Endodermal cell (in vitro differentiated cells): ENCODE measurements at regions not wholly inside any gene's neighbourhood (a gene's known extent, or its start where the extent isn't known, plus 50 kb on each side); places are given as distances from the start of the nearest gene placed in this dataset.

Experiments used
- DNase-seq: peaks from one replicate; pipeline ENCODE4 v3.0.0-alpha.2; 2017
- H3K27ac ChIP-seq: 2 replicates; pipeline ENCODE4 v1.5.1; 2013; ENCODE audit warnings: mild to moderate bottlenecking, low read depth, low read length, moderate library complexity
- H3K27me3 ChIP-seq: 2 replicates; pipeline ENCODE4 v1.6.1; 2013; ENCODE audit warnings: mild to moderate bottlenecking, low read length, moderate library complexity; ENCODE audit not compliant: insufficient read depth, control insufficient read depth, poor library complexity, severe bottlenecking
- H3K36me3 ChIP-seq: 2 replicates; pipeline ENCODE4 v1.7.0; 2013; ENCODE audit warnings: mild to moderate bottlenecking, low read length, moderate library complexity; ENCODE audit not compliant: control insufficient read depth, insufficient read depth
- H3K4me1 ChIP-seq: one replicate; pipeline ENCODE4 v1.7.0; 2013; ENCODE audit warnings: low read length; ENCODE audit not compliant: control insufficient read depth, insufficient read depth
- H3K4me3 ChIP-seq: 2 replicates; pipeline ENCODE4 v1.5.1; 2013; ENCODE audit warnings: mild to moderate bottlenecking, low read length, moderate library complexity
- H3K9ac ChIP-seq: 2 replicates; pipeline ENCODE4 v1.6.1; 2013; ENCODE audit warnings: mild to moderate bottlenecking, low read length, moderate library complexity; ENCODE audit not compliant: poor library complexity, severe bottlenecking; ENCODE audit errors: extremely low read depth
- H3K9me3 ChIP-seq: 2 replicates; pipeline ENCODE4 v1.6.1; 2013; ENCODE audit warnings: mild to moderate bottlenecking, low read length, moderate library complexity; ENCODE audit not compliant: control insufficient read depth
- H3K27ac Mint-ChIP-seq: 2 replicates; pipeline ENCODE4 v1.8.0; 2020; ENCODE audit warnings: mixed read lengths
- H3K27me3 Mint-ChIP-seq: 2 replicates; pipeline ENCODE4 v1.8.0; 2021; ENCODE audit warnings: mild to moderate bottlenecking, mixed read lengths; ENCODE audit not compliant: insufficient read depth
- H3K36me3 Mint-ChIP-seq: 2 replicates; pipeline ENCODE4 v1.8.0; 2020; ENCODE audit warnings: low read depth, mixed read lengths
- H3K4me1 Mint-ChIP-seq: 2 replicates; pipeline ENCODE4 v1.8.0; 2020; ENCODE audit warnings: mixed read lengths
- H3K4me3 Mint-ChIP-seq: 2 replicates; pipeline ENCODE4 v1.8.0; 2020; ENCODE audit warnings: mild to moderate bottlenecking, moderate library complexity, mixed read lengths
- H3K9me3 Mint-ChIP-seq: 2 replicates; pipeline ENCODE4 v1.8.0; 2020; ENCODE audit warnings: mild to moderate bottlenecking, mixed read lengths
- WGBS, 2 experiments: methylation state at CpG; one replicate each; pipeline versions ENCODE4 v1.1.5 to v1.1.7; 2013; ENCODE audit warnings: missing lambda C conversion rate in 2 of 2, mixed read lengths in 1 of 2; ENCODE audit not compliant: insufficient coverage in 1 of 2, insufficient read length in 1 of 2; 5-methylcytosine and 5-hydroxymethylcytosine counted together
- TF ChIP-seq, protein P1 (sequence below): fragments of 200-600 bp; sonication (generic); conservative IDR thresholded peaks from 2 replicates; pipeline ENCODE4 v1.5.0; 2021; ENCODE audit warnings: antibody characterized with exemption, mild to moderate bottlenecking

DNA sequence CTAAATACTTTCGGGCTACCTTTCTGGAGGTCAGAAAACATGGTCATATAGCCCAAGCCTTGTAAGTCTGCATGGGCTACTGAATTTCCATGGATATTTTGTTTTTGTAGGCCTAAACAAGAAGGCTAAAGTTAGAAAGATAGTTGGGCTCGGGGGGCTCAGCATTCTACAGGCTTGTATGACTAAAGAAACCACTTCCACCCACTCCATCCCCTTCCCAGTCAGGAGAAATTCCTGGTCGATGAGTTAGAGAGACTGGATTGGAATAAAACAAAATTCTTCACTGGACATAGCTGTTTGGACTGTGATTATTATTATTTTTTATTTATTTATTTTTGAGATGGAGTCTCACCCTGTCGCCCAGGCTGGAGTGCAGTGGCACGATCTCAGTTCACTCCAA, 539.4 kb upstream of the TNP1 start:
- H3K4me3 ChIP-seq = no peak overlapping the region
- H3K9me3 ChIP-seq = no peaks in the 10 kb centered on the region
- H3K9ac ChIP-seq = no peak overlapping the region
- no peaks in the 10 kb centered on the region for H3K4me1 ChIP-seq
- H3K4me1 Mint-ChIP-seq = peaks cover 12% of the 10 kb centered on the region
- H3K27ac Mint-ChIP-seq = no peak overlapping the region
- WGBS, 2 experiments = 83 to 96% methylated on average over 1 to 5 of the region's 5 CpGs
- H3K27ac ChIP-seq = no peak overlapping the region
- H3K36me3 ChIP-seq = no peaks in the 10 kb centered on the region
- peaks cover 29% of the 10 kb centered on the region for H3K27me3 Mint-ChIP-seq
- H3K27me3 ChIP-seq = no peaks in the 10 kb centered on the region
- H3K9me3 Mint-ChIP-seq = no peaks in the 10 kb centered on the region
- TF ChIP-seq, protein P1, sequence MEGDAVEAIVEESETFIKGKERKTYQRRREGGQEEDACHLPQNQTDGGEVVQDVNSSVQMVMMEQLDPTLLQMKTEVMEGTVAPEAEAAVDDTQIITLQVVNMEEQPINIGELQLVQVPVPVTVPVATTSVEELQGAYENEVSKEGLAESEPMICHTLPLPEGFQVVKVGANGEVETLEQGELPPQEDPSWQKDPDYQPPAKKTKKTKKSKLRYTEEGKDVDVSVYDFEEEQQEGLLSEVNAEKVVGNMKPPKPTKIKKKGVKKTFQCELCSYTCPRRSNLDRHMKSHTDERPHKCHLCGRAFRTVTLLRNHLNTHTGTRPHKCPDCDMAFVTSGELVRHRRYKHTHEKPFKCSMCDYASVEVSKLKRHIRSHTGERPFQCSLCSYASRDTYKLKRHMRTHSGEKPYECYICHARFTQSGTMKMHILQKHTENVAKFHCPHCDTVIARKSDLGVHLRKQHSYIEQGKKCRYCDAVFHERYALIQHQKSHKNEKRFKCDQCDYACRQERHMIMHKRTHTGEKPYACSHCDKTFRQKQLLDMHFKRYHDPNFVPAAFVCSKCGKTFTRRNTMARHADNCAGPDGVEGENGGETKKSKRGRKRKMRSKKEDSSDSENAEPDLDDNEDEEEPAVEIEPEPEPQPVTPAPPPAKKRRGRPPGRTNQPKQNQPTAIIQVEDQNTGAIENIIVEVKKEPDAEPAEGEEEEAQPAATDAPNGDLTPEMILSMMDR = no peak
- no peaks in the 10 kb centered on the region for H3K36me3 Mint-ChIP-seq
- no peak overlapping the region for H3K4me3 Mint-ChIP-seq
- no peak for DNase-seq

DNA sequence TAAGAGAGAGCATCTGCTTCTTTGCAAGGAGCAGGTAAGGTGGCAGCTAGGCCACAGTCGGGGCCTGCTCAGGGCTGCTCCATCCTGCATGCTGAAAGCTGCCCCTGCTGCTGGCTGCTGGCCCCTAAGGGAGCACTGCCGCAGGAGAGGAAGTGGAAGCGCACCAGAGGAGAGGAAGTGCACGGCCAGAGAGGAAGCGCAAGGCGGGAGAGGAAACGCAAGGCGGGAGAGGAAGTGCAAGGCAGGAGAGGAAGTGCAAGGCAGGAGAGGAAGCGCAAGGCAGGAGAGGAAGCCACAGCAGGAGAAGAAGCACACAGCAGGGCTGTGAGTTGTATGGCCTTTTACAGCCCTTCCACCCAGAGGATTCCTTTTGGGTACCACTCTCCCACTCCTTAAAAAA, 539.0 kb upstream of the TNP1 start:
- no peak overlapping the region for H3K27ac ChIP-seq
- H3K9me3 ChIP-seq = no peaks in the 10 kb centered on the region
- TF ChIP-seq, protein P1 = no peak
- no peak overlapping the region for H3K4me3 ChIP-seq
- Mint-ChIP-seq H3K4me3 (no peak overlapping the region), H3K4me1 (peaks cover 9% of the 10 kb centered on the region), H3K9me3 (no peaks in the 10 kb centered on the region), H3K36me3 (no peaks in the 10 kb centered on the region), H3K27me3 (peaks cover 27% of the 10 kb centered on the region), H3K27ac (no peak overlapping the region)
- H3K36me3 ChIP-seq = no peaks in the 10 kb centered on the region
- no peaks in the 10 kb centered on the region for H3K4me1 ChIP-seq
- no peaks in the 10 kb centered on the region for H3K27me3 ChIP-seq
- 90% methylated on average over 2 to 9 of the region's 9 CpGs for WGBS, 2 experiments
- DNase-seq = no peak
- H3K9ac ChIP-seq = no peak overlapping the region

DNA sequence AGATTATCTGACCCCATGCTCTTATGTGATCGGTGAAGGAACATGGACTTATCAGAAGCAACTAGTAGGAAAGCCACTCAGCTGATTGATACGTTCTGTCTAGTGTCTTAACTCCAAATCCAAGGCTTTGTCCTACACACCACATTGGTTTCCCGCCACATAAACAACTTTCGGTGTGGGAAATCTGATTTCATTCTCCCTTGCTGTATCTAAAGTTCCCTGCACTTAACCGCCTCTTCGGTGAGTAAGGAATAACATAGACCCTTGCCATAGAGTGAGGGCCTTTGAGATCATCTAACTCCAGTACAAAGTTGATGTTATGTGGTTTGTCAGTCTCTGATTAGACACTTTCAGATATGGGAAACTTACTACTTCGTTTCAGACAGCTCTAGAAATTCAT, 538.2 kb upstream of the TNP1 start:
- Mint-ChIP-seq H3K9me3 (peaks cover 2% of the 10 kb centered on the region), H3K36me3 (no peaks in the 10 kb centered on the region), H3K27me3 (peaks cover 29% of the 10 kb centered on the region), H3K27ac (no peak overlapping the region), H3K4me3 (no peak overlapping the region), H3K4me1 (peaks cover 9% of the 10 kb centered on the region)
- Histone ChIP-seq H3K9ac (no peak overlapping the region), H3K4me1 (no peaks in the 10 kb centered on the region), H3K9me3 (peaks cover under 1% of the 10 kb centered on the region), H3K27me3 (no peaks in the 10 kb centered on the region), H3K4me3 (no peak overlapping the region), H3K36me3 (no peaks in the 10 kb centered on the region), H3K27ac (no peak overlapping the region)
- TF ChIP-seq, protein P1 = no peak
- WGBS, 2 experiments = 91 to 100% methylated on average over 4 to 7 of the region's 7 CpGs
- DNase-seq = no peak
